T follicular helper cell (primary cell): ENCODE measurements at regions not wholly inside any gene's neighbourhood (a gene's known extent, or its start where the extent isn't known, plus 50 kb on each side); places are given as distances from the start of the nearest gene placed in this dataset.

Experiments used
- DNase-seq: peaks from one replicate; pipeline ENCODE4 v3.0.0-alpha.2; 2020; ENCODE audit warnings: low read depth

DNA sequence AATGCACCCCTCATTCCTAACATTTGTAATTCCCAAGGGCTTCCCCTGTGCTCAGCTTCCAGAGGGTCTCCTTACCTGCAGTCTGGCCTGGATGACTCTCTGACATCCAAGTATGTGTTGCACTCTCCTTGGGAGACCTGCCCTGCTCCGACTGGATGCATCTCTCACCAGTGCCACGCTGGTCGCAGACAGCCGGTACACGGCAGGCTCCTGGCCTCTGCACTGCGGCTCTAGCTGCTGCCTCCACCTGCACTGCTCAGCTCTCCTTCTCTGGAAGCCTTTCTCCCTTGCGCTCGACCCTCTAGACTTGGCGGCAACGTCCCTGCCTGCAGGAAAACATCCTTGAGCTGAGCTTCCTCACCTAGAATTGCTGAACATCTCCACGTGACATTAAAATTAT is 685.9 kb downstream of the BRD1 start:
- DNase-seq, result no peak

DNA sequence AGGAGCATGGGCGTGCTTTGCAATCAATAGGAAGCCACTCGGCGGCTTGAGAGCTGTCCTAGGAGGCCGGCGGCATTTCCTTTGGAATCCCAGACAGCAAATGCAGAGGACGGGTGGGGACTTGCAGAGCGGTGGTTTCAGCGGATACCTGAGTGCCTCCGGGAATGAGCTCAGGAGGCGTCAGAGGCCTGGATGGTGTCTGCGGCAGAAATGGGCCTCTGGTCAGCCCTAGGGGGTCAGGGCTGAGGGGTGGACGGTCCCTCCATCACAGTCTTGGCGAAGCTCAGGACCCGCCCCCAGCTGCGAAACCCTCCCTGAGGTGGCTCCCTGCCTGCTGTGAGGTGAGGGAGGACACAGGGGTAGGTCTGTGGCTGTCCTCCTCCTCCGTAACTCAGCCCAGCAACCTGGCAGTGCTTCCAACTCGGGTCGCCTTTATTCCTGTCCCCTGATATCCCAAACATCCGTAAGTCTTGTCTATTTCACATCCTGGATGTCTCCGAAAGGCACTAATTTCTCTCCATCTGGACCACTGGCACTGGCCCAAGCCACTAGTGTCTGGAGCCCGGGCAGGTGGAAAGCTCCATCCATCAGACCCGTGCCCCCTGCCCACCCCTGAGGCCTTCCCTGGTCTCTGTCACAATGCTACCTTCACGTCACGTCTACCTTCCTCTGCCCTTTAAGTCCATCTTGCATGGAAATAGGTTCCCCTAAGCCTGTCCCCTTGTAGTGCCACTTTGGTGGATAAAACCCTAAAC is 686.6 kb downstream of the BRD1 start:
- DNase-seq, result no peak

DNA sequence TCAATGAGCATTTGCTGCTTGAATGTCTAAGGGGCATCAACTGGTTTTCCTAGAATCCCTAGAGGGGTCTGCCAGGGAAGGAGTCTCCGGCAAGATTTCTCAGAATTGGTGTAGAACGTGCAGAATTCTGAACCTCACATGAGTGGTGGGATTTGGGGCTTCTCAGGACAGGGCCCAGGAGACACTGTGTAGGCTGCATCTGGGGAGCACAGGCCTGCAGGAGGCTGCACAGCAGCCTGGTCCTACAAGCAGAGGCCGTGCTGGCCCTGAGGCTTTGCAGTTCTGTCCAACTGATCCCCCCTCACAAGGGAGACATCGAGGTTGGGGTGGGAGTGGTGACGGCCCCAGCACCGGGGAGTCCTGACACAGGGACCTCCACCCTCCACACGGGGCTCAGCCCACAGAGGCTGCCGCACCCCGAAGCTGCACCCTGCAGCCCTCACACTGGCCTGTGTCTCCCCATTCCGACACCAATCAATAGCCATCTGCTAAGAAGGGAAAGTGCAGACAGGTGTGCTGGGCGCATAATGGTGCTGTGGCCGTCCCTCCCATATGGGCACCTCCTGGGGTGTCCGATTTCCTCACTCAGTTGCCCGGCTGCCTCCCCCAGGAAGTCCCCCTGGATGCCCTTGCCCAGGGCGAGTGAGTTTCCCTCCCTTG is 688.1 kb downstream of the BRD1 start:
- no peak for DNase-seq

DNA sequence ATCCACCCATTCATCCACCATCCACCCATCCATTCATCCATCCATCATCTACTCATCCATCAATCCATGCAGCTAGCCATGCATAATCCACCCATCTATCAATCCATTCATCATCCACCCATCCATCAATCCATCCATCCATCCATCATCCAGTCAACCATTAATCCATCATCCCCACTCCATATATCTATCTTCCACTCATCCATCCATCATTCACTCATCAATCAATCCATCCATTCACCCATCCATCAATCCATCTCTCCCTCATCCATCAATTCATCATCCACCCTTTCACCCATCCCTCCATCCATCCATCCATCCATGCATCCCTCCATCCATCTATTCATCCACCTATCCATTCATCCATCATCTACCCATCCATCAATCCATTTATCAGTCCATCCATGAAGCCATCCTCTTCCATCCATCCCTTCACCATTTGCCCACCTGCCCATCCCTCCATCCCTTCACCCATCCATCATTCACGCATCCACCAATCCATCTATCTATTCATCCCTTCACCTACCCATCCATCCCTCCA is 689.4 kb downstream of the BRD1 start:
- no peak for DNase-seq

DNA sequence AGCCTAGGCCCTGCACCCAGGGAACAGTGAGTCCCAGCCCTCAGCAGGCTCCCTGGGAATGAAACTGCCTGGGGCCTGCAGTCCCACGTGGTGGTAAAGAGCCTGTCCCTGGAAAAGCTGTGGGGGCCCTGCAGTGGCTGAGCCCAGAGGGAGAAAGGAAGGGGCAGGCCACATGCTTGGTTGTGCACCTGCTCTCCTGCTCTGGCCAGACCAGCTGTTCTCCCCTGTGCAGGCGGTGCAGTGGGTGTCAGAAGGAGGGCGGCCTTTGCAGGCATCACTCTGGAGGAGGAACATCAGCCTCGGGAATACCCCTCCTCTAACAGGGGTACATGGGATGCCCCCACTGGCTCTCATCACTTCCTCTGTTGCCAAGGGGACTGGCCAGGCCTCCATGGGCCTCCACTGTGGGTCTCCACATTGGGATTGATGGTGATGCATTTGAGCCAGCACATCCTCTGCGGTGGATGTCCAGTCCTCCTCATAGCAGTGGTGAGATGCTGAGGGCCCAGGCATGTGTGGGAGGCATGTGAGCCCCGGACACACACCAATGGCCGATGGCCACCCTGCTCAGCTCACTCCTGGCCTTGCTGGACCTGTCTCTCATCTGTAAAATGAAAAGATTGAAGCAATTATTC is 690.4 kb downstream of the BRD1 start:
- no peak for DNase-seq

DNA sequence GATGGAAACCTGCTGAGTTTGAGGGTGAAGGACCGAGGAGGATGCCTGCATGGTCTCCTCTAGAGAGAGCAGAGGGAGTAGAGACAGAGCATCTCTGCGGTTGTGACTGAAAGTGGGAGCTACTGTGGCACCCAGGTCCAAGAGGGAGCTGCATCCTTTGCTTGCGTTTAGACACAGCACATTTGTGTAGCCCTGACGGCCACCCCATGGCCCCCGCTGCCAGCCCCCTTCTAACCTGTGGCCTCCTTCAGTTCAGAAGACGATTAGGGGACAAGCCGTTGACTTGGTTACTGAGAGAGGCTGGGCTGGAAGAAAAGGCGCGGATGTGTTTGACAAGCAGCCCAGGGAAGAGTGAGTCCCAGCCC is 690.9 kb downstream of the BRD1 start:
- no peak for DNase-seq

DNA sequence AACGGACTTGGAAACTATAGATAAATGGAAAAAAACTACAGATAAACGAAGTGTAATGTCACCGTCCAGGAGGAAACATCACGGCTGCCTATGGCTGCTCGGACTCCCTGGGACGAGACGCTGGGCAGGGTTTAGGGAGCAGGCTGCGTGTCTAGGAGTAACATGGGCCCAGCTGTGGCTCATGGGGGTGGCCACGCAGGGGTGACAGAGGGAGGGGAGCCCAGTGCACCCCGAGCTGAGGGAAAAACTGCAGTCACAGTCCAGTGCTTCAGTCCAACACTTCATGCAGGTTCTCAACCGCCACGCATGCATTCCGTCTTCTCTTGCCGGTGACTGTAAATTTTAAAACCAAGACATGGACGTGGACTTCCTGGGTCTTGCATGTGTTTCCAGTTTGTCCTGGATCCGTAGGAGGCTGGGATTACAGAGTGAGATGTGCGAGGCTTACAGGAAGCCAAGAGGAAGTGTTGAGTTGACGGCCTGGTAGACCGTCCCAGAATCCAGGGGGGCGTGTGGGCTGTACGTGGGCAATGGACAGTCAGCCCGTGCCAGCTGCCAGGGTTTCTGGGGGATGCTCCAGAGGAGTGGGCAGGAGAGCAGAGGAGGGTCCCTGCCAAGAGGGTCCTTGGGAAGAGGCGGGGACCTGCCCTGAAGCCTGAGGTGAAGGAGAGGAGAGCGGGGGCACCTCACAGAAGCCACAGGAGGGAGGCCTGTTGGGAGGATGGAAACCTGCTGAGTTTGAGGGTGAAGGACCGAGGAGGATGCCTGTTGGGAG is 691.4 kb downstream of the BRD1 start:
- no peak for DNase-seq

DNA sequence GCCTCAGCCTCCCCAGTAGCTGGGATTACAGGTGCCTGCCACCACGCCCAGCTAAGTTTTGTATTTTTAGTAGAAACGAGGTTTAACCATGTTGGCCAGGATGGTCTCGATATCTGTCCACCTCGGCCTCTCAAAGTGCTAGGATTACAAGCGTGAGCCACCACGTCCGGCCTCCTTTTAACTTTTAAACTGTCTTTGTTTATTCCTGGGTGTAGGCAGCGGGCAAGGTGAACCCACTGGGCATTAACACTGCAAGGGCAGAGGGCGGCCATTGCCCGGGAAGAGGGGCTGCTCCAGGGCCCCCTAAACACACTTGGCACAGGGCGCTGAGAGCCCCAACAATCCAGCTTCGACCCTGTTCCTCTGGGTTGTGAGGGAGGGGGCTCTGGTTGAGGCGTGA is 693.6 kb downstream of the BRD1 start:
- DNase-seq, result no peak

DNA sequence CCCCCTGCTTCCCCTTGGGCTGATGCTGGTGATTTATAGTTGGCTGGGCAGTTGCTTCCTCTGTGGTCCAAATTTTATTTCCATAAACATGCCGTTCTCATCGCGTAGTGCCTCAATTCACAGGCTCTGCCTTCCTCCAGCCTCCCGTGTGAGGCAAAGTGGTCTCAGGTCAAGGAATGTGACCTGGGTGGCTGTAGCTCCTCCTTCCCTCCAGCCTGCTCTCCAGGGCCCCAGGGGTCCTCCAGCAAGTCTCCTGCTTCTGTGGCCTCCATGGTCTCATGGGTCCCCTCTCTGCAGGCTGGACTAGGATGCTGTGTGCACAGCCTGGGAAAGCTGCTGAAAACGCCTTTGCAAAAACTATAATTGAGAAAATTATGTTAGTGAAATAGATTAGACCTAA is 694.1 kb downstream of the BRD1 start:
- DNase-seq, result no peak

DNA sequence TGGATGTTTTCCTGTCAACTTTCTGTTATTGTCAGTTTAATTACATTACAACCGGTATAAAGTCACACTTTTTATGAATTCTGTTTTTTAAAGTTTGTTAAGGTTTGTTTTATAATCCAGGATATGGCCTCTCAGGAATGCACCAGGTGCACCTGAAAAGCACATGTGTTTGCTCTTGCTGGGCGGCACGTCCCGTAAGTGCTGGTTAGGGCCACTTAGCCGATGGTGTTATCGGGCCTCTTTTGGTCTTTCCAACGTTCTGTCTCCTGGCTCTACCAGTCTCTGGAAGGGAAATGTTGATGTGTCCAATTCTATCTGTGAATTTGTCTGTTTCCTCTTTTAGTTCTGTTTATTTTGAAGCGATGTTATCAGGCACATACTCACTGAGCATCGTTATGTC is 695.7 kb downstream of the BRD1 start:
- DNase-seq, result no peak

DNA sequence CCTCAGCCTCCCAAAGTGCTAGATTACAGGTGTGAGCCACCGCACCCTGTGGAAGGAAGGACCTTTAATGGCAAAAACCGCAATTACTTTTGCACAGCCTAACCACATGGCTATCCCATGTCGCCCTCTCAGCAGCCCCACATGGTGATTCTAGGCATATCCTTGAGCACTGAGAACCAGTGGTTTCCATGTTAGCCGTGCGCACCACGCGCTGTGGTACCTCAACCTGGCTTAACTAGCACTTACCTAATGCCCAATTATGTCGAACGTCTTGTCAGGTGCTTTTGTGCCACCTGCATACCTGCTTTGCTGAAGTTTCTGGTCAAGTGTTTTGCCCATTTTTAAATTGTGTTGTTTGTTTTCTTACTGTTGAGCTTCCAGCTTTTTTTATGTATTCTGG is 697.9 kb downstream of the BRD1 start:
- DNase-seq, result no peak

DNA sequence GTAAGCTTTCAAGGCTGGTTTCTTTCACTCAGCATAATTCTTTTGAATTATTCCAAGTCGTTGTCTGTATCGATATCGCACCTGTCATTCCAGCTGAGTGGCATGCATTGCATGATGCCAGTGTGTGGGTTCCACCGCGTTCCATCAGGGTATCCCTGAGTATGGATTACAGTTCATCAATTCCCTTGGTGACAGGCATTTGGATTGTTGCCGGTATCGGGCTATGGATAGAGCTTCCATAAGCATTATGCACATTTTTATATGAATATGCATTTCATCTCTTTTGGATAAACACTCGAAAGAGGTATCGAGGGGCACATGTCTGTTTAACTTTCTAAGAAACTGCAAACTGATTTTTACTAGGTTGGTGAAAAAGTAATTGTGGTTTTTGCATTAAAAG is 698.8 kb downstream of the BRD1 start:
- DNase-seq, result no peak

DNA sequence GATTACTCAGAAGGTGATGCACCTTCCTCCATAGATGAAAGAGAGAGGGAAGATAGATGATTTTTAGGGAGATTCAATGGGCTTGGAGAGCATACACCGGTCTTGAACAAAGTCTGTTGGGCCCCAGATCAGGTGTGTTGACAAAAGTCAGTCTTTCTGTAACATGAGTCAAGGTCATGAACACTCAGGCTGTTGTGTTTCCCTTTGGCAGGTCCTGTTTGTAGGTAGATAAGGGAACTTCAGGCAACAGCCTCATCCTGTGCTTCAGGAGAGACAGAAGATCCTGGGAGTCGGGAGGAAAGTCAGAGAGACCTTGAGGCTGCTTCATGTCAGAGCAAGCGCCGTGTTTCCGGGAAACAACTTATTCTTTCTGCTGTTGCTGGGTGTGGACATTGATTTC is 703.1 kb downstream of the BRD1 start:
- no peak for DNase-seq

DNA sequence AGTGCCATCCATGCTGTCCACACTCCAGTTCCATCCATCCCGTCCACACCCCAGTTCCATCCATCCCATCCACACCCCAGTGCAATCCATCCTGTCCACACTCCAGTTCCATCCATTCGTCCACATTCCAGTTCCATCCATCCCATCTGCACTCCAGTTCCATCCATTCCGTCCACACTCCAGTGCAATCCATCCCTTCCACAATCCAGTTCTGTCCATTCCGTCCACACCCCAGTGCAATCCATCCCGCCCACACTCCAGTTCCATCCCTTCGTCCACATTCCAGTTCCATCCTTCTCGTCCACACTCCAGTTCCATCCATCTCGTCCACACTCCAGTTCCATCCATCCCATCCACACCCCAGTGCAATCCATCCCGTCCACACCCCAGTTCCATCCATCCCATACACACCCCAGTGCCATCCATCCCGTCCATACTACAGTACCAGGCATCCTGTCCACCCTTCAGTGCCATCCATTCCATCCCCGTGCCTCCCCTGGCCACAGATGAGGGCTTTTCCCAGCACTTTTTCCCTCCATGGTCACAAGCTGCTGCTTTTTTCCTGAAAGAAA is 704.0 kb downstream of the BRD1 start:
- no peak for DNase-seq

DNA sequence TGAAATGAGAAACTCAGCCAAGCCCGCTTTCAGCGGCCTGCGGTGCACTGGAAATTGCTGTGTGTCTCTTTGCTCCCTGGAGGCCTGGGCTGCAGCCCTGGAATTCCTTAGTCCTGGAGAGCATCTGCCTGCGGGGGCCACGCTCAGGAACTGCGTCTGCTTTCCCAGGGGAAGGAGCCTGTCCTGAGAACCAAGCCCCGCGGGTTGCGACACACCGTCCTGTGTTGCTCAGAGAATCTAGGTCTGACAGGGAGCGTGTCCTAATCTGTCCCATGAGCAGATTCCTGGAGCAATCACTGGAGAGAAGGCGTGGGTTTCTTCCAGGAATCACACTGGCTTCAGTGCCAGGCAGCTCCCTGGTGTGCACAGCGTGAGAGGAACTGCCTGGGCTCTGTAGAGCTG is 708.1 kb downstream of the BRD1 start:
- DNase-seq, result no peak

DNA sequence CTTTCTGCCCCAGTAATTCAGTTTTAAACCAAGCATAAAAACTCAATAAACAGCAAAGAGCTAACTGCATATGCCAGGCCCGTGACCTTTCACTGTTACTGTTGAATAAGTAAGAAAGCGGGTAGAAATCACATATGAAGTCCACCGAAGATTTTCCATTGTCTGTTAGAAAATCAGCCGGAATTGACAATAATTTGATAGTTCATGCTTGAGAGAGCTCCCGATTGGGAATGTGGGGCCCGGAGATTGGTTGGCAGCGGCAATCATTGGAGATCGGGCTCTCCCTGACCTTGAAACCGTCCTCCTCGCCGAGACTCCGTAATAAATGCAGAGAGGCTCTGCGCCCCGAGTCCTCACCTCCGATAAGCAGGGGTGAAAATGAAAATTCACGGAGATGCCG is 709.6 kb downstream of the BRD1 start:
- no peak for DNase-seq

DNA sequence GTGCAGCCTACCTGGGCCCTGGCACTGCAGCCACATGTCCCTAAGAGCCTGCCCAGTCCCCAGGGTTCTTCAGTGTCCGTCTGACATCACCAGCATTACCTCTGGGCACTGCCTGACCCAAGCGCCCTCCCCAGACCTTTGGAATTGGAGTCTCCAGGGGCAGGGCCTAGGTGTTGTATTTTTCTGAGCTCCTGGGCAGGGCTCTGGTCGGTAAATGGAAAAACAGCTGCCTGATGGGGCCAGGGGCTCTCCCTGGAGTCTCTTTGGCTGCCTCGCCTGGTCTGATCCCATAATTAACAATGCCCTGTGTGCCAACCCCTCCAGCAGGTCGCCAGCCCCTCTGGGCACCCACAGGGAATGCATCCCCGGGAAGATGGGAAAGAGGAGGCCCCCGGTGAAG is 710.2 kb downstream of the BRD1 start:
- no peak for DNase-seq

DNA sequence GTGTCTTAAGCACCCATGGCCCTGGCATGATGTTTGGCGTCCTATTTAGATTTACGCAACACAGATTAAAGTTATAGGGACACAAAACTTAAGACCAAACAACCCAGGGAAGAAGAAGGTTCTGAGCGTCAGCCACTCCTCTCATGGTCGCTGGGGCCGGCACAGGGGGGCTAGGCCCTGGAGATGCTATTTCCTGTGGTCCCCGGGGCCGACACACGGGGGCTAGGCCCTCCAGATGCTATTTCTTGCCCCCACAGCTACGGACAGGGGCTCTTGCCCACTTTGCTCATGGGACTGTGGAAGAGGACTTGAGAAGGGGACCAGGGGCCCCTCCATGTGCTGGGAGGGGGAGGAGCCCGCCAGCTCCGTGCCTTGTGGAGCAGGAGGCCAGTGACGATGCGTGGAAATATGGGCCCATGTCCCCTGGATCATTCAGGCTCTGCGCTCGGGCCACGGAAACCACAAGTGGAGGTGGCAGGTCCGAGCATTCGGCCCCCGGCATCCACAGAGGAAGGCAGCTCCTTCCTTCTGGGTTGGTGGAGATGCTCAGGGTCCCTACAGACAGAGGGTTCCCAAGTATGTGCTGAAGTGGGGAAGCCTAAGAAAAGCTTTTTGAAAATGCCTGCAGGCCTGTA is 711.1 kb downstream of the BRD1 start:
- DNase-seq, result no peak

DNA sequence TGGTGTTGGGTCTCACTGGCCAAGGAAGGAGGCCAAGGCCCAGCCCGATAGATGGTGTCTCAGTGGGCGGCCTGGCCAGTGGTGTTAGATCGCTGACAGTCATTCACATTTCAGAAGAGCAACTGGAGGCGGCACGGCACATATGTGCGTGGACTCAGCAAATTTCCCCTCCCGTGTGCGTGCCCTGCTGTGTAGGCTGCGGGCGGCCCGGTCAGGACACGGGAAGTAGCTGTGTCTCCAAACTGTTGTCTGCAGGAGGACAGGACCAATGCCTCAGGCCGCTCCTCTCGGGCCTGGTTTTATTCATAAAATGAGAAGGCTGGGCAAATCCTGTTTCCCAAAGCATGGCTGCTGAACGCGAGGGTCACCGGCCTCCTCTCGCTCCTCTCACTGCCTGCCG is 711.7 kb downstream of the BRD1 start:
- DNase-seq, result no peak

DNA sequence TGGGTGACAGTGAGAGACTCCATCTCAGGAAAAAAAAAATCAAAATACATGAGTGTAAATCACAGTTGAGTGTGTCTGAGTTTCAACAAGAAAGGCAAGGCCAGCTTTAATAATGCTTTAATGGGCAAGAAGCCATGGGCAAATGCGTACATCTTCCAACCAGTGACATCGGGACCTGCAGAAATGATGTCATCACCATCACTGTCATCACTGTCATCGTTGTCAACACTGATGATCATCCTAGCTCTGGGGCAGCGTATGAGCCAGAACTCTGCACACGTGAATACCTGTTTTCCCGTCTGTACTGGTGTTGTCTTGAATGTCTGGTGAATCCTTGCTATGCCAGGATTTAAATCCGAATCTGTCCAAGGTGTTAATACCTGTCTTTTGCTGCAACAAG is 712.5 kb downstream of the BRD1 start:
- DNase-seq, result no peak

DNA sequence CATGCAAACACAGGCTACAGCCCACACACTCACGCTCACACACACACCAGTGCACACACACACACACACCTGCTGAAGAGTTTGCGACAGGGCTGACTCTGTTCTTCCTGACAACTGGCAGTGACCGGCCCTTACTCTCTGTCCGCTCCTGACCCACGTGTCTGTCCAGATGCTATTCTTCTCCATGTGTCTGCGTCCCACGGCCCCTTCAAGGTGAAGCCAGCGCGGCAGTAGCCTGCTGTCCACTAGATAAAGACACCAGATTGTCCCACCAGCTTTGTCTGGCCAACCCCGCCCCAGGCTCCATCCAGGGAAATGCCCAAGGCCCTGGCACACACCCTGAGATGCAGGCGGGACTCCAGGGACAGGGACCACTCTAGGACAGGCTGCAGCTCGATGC is 713.9 kb downstream of the BRD1 start:
- DNase-seq, result no peak
